HG03432 (cell line): ENCODE measurements at regions not wholly inside any gene's neighbourhood (a gene's known extent, or its start where the extent isn't known, plus 50 kb on each side); places are given as distances from the start of the nearest gene placed in this dataset.

Source experiments
- ATAC-seq: cut with Tn5 transposase; IDR thresholded peaks from one replicate; pipeline ENCODE4 v1.9.1; 2021; ENCODE audit warnings: mild to moderate bottlenecking, moderate library complexity; ENCODE audit not compliant: unreplicated experiment

DNA sequence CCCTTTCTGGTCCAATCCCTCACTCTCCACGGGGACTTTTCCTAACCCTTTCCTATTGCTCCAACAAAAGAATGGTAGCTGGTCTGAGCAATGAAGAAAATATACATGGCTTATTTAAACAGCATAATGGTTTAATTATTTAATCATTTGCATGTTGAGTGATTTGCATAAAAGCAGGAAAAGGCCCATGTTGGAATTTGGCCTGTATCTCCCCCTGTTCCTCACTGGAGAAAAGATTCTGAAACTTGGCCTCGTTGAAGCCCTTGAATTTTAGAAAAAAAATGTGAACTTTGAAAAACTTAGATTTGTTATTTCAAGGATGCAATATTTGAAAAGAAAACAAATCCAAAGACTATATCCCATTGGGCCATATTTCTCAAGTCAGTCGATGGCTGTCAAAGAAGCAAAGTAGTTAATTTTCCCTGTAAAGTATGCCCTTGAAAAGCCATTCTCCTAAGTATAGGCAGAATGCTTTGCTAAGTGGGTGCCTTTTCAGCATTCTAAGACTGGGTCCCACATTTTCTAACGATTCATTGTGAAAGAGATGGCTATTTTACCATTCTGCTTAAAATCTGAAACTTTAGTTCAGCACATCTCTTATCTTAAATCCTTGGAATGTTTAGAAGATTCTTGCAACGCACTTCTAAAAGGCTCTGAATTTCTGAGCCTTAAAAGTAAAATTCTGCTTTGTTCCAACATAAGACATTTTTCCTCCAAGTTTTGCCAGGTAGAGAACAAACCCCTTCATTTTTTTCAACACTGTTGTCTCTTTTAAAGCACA is 428.8 kb downstream of the ARHGEF28 start:
- ATAC-seq, result no peak

GRCh38 chr5:74054139-74054538 is 428.1 kb downstream of the ARHGEF28 start:
- ATAC-seq, result no peak

- no peak for ATAC-seq
Measured at GRCh38 chr5:74052441-74053221, 426.6 kb downstream of the ARHGEF28 start.

DNA sequence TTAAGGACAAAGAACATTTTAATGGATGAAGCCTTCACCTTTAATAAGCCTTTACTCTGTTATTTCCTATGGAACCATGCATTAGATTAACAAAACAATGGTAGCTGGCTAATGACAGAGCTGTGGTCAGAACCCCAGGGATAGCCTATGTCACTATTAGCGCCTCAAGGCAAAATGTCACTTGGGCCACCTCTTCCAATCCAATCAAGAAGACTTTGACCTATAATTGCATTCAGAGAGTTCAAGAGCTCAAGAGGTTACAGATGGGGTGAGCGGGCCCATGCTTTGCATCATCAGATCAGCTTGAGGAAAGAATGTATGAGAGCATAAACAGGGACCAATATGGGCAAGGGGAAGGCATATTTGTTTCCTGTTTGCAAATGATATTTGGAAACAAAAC is 425.1 kb downstream of the ARHGEF28 start:
- ATAC-seq, result no peak

DNA sequence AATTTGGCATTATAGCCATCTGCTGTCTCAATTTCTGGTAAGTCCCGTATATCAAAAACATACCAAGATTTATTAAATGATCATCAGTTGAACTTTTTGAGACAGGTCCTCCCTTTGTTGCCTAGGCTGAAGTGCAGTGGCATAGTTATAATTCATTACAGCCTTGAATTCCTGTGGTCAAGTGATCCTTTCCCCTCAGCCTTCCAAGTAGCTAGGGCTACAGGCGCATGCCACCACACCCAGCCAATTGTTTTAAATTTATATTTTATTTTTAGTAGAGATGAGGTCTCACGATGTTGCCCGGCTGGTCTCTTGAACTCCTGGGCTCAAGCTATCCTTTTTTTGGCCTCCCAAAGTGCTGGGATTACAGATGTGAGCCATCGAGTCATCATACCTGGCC is 418.9 kb downstream of the ARHGEF28 start:
- no peak for ATAC-seq

- no peak for ATAC-seq
Measured at GRCh38 chr5:74042959-74043358, 417.0 kb downstream of the ARHGEF28 start.

DNA sequence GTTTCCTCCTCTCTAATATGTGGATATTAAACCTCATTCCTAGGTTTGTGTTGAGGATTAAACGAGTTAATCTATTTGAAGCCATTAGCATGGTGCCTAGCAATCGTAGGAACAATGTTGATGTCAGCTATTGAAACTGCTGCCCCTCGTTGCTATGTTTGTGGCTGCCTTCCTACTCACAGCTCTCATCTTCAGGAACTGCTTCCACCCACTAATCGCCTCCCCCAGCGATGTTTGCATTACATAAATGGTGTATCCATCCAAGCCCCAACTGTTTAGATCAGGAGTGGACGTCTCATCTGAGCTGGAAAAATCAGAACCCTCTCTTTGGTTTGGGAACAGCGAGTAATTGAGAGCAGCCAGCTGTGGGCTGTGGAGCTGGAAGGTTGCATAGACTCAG is 416.6 kb downstream of the ARHGEF28 start:
- no peak for ATAC-seq

DNA sequence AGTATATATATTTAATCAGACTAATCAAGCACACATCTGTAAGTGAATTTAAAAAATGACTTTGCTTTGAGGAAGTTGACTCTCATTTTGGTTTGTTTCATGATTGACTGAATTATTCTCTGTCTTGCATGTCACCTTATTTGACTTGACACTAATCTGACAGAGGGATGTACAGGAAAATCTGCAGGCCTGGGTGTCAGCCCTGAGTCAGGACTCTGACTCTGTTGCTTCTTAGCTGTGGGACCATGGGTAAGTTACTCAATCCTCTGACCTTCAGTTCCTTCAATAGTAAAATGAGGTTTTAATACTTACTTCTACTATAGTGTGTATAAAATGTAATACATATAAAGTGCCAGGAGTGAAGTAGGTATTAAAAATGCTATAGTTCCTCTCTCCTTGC is 415.9 kb downstream of the ARHGEF28 start:
- ATAC-seq, result no peak

- ATAC-seq, result no peak
Measured at GRCh38 chr5:74040811-74041491, 415.0 kb downstream of the ARHGEF28 start.

- ATAC-seq, result no peak
Measured at GRCh38 chr5:74040065-74040551, 414.1 kb downstream of the ARHGEF28 start.

DNA sequence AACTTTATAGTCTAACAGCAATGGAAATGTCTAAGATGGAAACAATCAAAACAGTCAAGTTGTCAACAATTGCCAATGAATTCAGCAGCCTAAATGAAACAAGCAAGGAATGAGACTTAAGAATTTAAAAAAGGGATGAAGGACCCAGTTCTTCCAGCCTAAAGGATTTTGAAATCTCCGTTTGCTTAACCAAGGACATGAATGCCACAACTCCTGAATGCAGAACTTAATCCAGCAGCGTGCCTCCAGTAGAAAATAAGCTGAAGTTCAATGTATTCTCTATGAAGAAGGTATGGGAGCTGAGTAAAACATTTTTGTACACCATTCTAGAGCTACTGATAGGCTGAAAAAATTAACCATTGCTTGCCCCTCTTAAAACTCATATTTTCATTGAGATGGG is 411.3 kb downstream of the ARHGEF28 start:
- no peak for ATAC-seq

GRCh38 chr5:74035521-74035937 is 409.5 kb downstream of the ARHGEF28 start:
- peak; percentile 77 for ATAC-seq

DNA sequence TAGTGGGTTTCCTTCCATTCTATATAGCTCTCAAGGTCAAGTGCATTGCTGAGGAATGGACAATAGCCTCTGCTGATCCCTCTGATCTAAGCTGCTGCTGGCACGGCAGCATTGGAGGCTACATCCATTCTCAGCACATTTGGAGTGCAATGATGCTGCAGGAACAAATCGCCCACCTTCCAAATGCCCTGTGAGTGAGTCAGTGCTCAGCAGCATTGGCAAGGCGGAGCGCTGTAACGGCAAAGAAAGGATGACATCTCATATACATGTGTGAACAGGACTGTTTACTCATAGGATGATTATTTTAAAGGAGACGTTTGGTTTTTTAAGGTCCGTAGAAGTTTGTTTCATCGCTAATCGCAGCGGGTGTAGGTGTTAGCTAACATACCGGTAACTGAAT is 408.7 kb downstream of the ARHGEF28 start:
- no peak for ATAC-seq

DNA sequence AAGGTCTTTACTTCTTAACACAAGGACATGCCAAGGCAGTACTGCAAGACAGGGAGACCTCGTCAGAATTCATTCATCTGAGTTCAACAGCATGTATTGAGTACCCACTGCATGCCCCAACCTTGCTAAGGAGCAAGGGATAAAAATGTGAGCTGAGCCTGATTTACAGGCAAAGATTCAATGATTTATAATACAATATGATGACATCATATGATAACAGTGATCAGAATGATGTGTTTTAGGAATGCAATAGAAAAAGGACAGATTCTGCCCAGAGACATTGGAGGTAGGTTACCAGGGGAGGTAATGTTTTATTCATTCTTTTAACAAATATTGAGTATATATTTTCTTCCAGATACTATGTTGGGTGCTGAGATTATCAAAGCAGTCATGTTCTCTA is 406.6 kb downstream of the ARHGEF28 start:
- ATAC-seq, result no peak

DNA sequence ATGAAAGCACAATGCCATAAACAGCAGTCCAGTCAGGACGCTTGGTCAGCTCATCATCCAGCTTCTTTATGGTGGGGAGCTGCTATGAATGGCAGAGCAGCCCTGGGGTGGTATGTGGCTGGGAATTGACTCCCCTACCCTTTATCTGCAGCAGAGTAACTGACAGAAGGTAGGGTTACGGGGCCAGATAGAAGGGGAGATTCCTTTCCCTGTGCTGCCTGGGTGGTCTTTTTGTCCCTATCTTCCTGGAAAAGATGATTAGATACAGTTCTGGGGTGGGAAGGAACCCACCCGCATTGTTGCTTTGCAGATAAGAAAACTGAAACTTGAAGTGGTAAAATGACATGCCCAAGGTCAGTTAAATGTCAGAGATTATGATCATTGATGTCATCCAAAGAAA is 405.5 kb downstream of the ARHGEF28 start:
- ATAC-seq, result no peak

DNA sequence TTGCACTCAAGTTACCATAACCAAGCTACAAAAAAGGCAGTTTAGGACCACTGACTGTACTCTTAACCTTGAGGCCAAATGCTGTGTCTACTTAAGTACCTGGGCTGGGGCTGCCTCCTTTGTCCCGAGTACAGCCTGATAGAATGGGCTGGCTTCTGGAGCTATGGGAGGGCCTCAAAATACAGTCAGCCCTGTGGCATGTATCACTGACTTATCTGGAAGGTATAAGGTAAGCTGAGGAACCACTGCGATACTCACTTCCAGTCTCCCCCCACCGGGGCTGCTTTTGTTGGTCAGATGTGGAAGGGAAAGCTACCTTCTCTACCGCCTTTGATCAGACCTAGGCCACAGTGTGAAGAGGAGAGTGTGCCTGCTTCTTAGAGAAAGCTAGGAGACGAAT is 404.8 kb downstream of the ARHGEF28 start:
- no peak for ATAC-seq

DNA sequence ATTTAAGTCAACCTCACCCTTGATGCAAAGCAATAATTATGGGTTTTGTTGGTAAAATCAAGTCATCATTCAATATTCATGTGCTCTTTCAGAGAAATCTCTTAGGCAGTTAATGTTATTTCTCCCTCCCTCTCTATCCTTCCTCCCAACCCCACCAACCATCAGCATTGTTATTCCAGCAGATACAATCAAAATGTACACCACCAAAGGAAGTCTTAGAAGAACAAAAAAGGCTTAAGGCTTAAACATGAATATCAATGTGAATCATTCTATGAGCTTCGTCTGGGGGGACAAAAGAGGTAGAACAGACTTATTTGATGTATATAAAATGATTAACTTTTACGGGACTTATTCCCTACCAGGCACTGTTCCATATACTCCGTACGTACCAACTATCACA is 404.4 kb downstream of the ARHGEF28 start:
- no peak for ATAC-seq

- ATAC-seq, result no peak
Measured at GRCh38 chr5:74028976-74029375, 403.0 kb downstream of the ARHGEF28 start.

- no peak for ATAC-seq
Measured at GRCh38 chr5:74028406-74028805, 402.4 kb downstream of the ARHGEF28 start.

GRCh38 chr5:74027732-74028338 is 401.8 kb downstream of the ARHGEF28 start:
- no peak for ATAC-seq

GRCh38 chr5:74026310-74026709 is 400.3 kb downstream of the ARHGEF28 start:
- no peak for ATAC-seq
